CMK (cell line): ENCODE measurements at regions not wholly inside any gene's neighbourhood (a gene's known extent, or its start where the extent isn't known, plus 50 kb on each side); places are given as distances from the start of the nearest gene placed in this dataset.
"Not testable (repeated sequence)": the region's sequence is repeated elsewhere in the genome, so short reads cannot be mapped to it uniquely, and the experiment has no call there.

Source experiments
- DNase-seq: peaks from one replicate; pipeline ENCODE4 v3.0.0-alpha.2; 2010; ENCODE audit warnings: low read depth

DNA sequence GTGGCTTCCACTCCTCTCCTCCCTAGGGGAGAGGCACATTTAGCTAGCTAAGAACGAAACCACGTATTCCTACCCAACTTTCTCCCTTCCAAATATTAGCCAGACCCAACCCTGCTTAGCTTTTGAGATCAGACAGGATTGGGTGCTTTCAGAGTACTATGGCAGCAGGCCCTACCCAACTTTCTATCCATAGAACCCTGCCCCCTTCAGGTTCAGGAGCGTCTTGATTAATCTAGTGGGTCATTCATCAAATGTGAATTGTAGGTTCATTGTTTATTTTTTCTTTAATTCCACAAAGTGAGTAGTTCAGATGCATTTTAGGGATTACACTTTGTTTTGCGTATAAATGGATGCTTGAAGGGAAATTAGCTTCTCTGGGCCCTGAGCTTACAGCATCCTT is 188.3 kb downstream of the MIB1 start:
- no peak for DNase-seq

DNA sequence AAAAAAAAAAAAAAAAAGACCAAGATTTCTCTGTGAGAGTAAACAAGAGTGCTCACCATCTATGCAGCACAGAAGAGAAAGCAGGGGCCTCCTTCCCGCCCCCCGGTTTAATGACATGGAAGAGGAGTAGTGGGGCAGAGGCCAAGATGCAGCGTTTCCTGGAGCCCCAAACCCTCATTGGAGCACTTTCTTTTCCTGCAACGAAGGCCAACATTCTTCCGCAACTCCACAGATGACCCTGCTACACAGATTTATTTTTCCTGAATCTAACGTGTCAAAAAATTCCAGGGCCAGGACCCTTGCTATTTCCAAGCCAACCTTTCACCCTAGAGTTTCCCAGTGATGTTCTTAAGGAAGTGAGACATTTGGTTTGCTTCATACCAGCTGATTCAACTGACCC is 189.6 kb downstream of the MIB1 start:
- no peak for DNase-seq

DNA sequence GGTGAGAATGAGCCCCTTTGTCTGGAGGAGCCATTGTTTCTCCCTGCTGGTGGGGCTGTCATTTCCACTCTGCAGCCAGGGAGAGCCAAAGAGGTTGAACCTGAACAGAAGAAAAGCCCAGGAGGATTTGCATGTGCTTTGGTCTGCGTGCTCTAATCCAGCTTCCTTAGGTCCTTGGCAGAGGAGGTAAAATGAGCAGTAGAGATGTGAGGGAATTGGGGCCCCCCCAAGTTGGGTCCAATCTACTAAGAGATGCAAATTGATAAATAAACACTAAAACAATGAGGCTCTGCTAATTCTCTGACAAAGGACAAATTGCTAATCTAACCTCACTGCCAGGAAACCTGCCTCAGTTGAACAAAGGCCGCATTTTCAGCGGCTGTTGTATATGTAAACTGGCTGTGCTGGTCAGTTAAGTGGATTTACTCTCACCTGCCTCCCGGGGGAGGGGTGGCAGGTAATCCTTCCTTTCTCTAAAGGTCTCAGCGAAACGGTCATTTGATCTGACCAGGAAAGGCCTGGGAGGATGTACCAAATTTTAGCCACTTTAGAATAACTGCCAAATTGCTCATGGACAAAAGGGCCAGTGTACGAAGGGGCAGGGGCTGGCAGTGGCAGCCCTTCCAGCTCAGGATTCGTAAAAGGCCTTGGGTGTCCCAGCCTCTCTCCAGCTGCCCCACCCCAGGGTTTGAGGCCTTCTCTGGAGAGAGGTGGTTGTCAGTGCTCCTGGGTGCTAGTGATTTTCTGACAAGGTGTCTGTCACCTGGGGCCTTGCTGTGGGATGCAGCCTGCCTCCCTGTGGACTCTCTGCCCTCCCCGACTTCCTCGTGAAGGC is 193.6 kb downstream of the MIB1 start:
- no peak for DNase-seq

DNA sequence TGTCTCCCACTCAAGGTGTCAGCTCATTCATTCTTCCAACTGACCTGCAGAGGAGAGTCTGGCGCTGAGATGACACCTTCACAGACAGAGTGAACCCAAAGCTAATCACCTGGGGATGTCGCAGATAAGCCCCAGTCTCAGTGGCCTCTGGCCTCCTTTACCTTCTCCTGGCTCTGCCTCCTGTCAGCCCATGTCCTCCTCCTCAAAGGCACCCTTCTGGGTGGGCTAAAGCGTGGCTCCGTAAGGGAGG is 194.1 kb downstream of the MIB1 start:
- DNase-seq = no peak

DNA sequence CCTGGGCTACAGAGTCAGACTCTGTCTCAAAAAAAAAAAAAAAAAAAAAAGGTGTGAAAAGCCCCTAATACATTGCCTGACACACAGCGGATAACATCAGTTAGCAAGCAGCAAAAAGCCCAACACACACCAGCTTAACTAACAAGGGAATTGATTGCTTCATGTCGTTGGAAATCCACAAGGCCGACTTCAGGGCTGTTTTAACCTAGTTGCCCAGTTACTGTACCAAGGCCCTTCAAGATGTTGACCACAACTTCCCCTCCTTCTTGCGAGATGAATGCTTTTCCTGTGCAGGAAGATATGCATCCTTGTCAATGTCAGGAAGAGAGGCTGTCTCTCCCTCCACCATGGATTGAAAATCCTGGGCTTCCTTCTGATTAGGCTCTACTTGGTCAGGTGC is 202.9 kb downstream of the MIB1 start:
- no peak for DNase-seq

DNA sequence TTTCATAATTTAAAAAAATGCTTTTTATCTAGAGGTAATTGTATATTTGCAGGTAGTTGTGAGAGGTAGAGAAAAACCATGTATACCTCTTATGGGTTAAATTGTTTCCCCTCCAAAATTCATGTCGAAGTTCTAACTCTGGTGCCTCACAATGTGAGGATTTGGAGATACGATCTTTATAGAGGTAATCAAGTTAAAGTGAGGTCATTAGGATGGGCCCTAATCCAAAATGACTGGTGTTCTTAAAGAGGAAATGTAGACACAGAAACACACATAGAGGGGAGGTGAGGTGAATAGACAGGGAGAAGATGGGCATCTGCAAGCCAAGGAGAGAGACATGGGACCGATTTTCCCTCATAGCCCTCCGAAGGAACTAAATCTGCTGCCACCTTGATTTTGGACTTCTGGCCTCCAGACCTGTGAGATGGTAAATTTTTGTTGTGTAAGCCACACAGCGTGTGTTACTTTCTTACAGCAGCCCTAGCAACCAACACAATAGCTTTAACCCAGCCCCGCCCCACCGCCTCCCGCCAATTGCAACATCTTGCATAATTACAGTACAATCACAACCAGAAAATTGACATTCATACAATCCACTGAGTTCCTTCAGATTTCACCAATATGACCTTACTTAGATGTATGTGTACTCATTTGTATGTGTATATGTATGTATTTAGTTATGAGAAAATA is 208.9 kb downstream of the MIB1 start:
- no peak for DNase-seq

DNA sequence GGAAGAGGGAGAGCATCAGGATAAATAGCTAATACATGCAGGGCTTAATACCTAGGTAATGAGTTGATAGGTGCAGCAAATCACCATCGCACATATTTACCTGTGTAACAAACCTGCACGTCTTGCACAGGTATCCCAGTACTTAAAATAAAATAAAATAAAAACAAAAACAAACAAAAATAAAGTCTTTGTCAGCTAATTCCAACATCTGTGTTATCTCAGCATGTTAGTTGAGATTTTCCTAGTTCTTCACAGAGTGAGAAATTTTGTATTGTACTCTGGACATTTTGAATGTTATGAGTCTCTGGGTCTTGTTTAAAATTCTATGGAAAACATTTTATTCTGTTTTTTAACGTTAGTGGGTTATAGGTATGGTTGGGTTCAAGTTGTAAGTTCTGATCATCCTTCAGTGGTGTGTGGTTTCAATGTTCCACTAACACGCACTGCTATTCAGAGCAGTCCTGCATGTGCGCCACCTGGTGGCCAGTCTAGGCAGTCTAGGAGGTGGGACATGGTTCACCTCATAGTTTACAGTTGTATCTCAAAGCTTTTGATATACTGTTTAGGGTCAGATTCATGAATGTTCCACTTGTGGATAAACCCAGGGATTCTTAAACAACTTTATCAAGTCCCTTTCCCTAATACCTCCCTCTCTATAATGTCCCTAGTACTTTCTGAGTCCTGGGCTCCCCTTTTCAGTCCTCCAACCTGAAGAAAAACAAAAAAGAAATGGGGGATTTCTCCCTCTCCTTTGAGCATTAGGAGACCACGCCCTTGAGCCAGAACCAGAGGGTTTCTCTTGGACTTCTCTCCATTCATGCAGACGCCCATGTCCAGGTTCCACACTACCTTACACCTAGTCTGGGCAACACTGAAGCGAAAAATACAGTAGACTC is 213.4 kb upstream of the GATA6 start:
- peak; percentile 39 for DNase-seq

DNA sequence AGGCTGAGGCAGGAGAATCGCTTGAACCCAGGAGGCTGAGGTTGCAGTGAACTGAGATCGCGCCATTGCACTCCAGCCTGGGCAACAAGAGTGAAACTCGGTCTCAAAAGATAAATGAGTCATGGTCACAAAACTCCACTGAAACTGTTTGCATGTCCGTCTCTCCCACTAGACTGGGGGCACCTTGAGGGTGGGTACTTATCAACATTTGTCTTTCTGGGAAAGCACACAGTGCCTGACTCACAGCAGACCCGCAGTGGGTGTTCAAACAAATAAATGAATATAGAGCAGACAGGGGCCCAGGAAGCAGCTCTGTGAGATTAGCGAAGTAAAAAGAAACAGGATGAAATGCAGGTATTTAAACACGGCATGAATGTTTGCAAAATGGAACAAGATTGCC is 211.1 kb upstream of the GATA6 start:
- DNase-seq = no peak

DNA sequence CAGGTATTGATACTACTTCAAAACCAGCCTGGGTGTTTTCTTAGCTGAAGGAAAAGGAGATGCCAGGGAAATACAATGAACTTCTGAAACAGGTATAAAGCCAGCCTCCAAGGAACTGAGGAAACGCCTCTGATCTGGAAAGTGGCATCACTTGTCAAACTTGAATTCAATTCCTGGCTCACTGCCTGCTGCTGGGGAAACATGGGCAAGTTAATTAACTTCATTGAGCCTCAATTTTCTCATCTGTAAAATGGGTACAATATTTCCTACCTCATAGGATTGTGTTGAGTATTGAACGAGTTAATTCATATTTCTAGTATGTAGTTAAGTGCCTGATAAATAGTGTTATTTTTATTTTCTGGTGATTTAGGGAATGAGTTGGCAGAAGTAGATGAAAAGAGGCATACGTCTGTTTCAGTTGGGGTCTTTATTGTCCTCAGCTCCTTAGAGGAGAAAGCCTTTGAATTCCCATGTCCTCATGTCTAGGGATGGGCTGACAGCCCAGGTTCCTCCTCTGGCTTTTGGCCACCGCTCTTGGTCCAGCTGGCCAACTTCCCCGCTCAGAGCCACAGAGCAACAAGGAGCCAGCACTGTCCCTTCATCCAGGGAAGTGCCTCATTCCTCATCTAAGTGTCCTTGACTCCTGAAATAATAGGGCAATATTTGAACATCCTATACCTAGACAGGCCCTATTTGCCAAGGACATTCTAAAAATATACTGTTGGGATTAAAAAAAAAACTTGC is 210.5 kb upstream of the GATA6 start:
- no peak for DNase-seq

DNA sequence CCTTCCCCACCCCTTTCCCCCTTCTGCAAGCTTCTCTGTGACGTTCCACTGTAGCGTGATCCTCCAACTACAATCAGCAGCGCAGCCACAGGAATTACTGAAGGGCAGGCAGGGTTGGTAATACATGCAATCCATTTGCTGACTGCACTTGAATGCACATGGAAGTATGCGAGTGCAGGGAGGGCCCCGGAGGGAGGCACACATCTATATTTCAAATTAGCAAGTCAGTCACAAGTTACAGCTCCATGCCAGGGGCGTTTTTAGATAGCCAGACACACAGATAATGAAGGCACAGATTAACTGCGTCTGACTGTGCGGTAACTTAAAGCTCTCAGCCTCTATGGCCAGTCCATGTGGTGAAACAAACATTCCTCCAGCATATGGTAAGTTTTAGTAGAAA is 209.2 kb upstream of the GATA6 start:
- DNase-seq = no peak

DNA sequence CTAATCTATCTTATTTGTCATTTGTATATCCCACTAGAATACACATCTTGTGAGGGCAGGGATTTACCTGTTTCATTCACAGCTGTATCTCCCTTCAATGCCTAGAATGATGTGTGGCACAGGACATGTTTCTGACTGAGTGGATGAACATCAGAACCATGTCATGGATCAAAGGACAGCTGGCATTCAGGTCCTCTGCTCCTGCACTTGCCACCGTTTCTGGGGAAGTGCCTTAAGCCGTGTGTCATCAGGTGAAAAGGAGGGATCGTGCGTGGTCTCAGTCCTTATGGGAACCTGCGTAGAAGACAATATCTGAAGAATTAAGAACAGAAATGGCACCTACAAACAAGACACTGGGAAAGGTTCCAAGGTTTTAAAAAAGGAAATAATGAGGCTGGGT is 206.1 kb upstream of the GATA6 start:
- no peak for DNase-seq

DNA sequence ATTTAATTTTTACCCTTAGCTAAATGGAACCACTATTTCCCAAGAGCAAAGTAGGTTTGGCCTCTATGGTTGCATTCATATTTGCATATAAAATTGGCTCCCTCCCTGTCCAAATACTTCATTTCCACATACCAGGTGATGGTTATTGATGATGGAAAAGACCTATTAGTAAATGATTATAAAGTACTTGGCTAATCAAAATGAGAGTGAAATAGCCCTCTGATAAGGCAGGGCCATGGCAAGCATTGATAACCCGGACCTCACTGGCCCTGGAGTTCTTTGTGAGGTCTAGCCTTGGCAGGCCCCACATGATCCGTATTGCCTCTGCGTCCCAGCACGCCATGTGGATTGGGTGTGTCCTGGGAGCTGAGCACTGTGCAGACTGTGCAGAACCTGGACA is 201.1 kb upstream of the GATA6 start:
- no peak for DNase-seq

DNA sequence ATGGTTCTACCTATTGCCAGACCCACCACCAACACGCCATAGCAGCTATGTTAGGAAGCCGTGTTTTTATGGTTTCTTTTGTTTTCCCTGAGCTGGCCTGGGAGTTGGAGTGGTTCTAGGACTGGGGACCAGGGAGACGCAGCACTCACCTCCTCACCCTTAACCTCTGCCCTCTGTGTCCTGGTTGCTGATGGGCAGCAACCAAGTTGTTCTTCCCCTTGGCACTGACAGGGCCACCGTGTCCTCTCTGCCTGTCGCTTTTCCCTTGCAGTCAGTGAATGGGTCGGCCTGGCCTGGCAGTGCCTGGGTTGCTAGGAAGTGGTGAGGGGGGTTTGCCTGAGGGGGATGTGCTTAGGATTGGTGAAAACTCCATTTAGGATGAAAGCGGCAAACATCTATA is 197.1 kb upstream of the GATA6 start:
- no peak for DNase-seq

DNA sequence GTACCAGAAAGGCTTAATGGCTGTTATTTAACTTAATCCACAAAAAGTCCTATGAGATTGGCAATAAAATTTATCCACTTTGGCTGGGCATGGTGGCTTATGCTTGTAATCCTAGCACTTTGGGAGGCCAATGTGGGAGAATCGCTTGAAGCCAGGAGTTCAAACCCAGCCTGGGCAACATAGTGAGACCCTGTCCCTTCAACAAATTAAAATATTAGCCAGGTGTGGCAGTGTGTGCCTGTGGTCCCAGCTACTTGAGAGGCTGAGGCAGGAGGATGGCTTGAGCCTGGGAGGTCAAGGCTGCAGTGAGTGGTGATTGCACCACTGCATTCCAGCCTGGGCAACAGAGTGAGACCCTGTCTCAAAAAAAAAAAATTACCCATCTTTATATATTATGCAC is 193.4 kb upstream of the GATA6 start:
- not testable (repeated sequence) for DNase-seq

DNA sequence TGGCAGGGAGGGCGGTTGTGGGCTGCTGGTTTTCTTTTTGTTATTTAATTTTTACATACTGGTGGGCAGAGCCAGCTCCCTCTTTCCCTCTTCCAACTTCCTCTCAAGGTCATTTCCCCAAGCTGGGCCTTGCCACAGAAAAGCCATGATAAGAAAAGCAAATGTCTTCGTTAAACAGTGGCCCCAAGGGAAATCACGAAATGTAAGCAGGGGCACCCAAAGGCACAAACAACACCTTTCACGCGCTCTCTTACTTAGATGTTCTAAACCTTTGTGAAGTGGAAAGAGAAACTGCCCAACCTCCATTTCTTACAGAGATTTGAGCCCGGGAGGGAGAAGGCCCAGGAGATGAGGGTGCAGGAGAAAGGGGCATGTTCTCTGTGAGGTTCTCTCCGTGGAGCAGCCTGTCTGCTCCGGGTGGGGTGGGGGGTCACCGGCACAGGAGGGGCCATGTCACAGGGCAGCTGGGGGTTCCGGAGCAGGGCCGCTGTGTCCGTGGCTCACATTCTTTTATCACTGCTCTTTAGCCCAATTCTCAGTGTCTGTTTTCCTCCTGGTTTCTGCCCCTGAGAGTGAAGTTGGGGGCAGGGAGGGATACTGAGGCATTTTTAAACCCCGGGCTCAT is 190.7 kb upstream of the GATA6 start:
- no peak for DNase-seq

DNA sequence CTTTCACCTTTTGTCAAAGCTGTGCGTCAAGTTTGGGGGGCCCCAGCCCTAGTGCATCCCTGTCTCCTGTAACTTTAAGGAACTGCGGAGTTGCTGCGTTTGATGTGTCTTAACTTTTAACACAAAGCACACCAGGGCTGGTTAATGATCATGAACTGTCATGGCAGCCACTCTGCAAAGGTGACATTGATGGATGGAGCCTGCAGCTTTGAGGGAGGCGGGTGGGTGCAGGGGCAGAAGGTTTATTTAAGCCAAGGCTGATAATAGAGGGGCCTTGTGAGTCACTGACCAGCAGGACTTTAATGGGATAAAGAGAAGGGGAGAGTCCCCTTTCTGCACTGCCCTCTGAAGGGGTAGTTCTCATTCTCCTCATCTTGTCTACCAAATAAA is 190.2 kb upstream of the GATA6 start:
- no peak for DNase-seq

DNA sequence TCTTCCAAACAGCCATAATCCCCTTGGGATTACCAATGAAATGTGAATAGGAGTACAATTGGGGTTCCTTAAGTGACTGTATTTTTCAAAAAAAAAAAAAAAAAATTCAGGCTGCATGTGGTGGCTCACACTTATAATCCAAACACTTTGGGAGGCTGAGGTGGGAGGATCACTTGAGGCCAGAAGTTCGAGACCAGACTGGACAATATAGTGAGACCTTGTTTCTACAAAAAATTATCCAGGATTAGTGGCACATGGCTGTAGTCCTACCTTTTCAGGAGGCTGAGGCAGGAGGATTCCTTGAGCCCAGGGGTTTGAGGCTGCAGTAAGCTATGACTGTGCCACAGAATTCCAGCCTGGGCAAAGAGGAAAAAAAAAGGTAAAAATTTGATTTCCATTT is 189.6 kb upstream of the GATA6 start:
- no peak for DNase-seq

DNA sequence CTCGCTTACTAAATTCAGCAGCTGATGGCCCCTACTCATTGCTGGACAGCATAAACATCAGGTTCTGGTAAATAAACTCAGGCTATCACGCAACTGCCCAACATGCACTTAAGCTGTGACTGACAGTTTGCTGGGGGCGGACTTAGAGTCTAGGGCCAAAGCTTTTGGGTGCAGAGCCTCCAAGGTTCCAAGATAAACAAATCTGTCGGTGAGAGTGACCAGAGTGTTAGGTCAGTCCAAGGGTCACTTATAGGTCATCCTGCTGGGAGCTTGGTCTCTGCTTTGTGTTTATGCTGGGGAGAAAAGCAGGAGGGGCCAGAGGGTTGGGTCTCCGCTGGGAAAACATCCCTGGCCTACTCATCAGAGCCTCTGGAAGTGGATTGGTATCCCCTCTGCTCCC is 188.6 kb upstream of the GATA6 start:
- DNase-seq = no peak

DNA sequence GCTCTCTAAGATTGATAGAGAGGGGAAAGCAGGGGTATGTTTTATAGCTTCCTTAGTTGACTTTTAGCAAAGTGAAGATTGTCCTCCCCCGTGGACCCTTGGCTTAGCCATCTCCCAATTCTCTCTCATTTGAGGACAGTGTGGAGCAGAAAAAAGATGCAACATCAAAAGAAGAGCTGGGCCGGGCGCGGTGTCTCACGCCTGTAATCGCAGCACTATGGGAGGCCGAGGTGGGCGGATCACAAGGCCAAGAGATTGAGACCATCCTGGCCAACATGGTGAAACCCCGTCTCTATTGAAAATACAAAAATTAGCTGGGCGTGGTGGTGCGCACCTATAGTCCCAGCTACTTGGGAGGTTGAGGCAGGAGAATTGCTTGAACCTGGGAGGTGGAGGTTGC is 187.9 kb upstream of the GATA6 start:
- not testable (repeated sequence) for DNase-seq

DNA sequence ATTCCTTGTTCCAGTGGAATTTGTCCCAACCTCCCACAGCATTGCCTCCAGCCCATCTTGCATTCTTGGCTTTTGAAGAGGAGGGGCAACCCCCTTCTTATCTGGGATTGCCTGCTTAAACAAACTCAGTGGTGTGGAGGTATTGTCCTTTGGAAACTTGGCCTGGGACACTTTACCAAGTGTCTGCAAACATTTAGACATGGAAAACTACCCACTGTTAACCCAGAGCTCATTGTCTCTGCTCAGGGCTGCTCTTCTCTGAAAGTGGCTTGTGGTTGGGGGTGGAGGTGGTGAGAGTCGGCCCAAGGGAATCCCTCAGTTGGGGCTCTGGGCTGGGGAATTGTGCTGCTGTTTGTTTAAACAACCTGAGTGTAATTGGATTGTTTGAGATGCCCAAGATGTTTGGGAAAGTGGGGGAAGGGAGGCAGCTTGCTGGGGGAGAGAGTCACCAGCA is 178.3 kb upstream of the GATA6 start:
- no peak for DNase-seq

DNA sequence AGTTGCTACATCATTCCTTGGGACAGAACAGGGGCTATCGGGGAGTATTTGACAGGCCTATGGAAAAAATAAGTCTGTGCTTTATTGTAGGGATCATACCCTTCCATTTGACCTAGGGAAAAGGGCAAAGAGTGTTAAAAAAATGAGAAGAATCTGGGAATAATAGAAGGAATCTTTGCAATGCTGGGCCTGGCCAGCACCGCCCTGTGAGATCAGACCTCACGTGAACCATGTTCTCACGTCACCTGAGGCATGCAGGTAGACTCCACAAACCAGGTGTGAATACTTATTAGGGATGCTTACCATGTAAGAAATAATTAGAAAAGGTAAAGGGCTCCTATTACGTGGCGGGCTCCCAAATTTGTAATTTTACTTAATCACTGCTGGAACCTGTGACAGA is 177.5 kb upstream of the GATA6 start:
- no peak for DNase-seq

DNA sequence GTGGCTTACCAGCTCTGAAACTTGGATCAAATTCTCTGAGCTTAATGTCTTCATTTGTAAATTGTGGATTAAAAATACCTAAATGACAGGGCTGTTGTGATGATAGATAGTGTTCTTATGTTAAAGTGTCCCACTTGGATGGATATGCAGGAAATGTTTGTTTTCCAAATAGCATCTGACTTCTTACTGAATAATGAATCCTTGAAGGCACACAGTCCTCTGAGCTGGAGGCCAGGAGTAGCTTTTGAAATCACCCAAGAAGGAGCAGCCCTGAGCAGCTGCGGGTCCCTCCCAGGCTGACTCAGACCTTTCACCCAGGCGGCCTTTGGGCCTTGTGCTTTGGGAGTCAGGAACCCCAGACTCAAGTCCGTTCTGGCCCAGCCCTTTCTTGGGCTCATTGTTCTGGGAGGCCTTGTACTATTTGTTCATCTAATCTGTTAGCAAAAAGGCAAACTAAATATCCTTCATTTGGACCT is 173.0 kb upstream of the GATA6 start:
- no peak for DNase-seq
